ENCODE measurements at regions not wholly inside any gene's neighbourhood (a gene's known extent, or its start where the extent isn't known, plus 50 kb on each side); places are given as distances from the start of the nearest gene placed in this dataset.

- Histone ChIP-seq H3K9me2 (ENCODE audit: insufficient read depth) (no peaks in the 10 kb centered on the region), H2AFZ (peak overlapping the region; percentile 12; the same call in 1 of the 2 replicates), H3K4me3 (no peak overlapping the region), H3K4me1 (ENCODE audit: insufficient read depth) (peaks cover 6% of the 10 kb centered on the region; the same call in 1 of the 2 replicates), H3F3A (replicated peaks; ENCODE audit: low read depth) (no peaks in the 10 kb centered on the region), H3K79me2 (replicated peaks; ENCODE audit: insufficient read depth) (no peaks in the 10 kb centered on the region), H4K20me1 (replicated peaks; ENCODE audit: insufficient read depth) (no peaks in the 10 kb centered on the region), H3K4me2 (no peak overlapping the region), H3K27ac (ENCODE audit: low read depth) (no peak overlapping the region), H3K27me3 (ENCODE audit: insufficient read depth) (no peaks in the 10 kb centered on the region), H3K36me3 (ENCODE audit: insufficient read depth) (no peaks in the 10 kb centered on the region)
- Mint-ChIP-seq H3K27me3 (ENCODE audit: insufficient read depth, low read depth, poor library complexity) (no peaks in the 10 kb centered on the region), H3K4me1 (peaks cover 8% of the 10 kb centered on the region; the same call in 2 of the 3 replicates), H3K4me3 (no peak overlapping the region), H3K36me3 (ENCODE audit: low read depth) (no peaks in the 10 kb centered on the region), H3K9me3 (no peaks in the 10 kb centered on the region), H3K27ac (no peak overlapping the region)
- ATAC-seq (no peak), DNase-seq (ENCODE audit: low spot score) (no peak)
- TF ChIP-seq JUNB (IDR thresholded peaks at IDR 0.05; ENCODE audit: unreplicated experiment), result no peak
- TF ChIP-seq, protein P1, sequence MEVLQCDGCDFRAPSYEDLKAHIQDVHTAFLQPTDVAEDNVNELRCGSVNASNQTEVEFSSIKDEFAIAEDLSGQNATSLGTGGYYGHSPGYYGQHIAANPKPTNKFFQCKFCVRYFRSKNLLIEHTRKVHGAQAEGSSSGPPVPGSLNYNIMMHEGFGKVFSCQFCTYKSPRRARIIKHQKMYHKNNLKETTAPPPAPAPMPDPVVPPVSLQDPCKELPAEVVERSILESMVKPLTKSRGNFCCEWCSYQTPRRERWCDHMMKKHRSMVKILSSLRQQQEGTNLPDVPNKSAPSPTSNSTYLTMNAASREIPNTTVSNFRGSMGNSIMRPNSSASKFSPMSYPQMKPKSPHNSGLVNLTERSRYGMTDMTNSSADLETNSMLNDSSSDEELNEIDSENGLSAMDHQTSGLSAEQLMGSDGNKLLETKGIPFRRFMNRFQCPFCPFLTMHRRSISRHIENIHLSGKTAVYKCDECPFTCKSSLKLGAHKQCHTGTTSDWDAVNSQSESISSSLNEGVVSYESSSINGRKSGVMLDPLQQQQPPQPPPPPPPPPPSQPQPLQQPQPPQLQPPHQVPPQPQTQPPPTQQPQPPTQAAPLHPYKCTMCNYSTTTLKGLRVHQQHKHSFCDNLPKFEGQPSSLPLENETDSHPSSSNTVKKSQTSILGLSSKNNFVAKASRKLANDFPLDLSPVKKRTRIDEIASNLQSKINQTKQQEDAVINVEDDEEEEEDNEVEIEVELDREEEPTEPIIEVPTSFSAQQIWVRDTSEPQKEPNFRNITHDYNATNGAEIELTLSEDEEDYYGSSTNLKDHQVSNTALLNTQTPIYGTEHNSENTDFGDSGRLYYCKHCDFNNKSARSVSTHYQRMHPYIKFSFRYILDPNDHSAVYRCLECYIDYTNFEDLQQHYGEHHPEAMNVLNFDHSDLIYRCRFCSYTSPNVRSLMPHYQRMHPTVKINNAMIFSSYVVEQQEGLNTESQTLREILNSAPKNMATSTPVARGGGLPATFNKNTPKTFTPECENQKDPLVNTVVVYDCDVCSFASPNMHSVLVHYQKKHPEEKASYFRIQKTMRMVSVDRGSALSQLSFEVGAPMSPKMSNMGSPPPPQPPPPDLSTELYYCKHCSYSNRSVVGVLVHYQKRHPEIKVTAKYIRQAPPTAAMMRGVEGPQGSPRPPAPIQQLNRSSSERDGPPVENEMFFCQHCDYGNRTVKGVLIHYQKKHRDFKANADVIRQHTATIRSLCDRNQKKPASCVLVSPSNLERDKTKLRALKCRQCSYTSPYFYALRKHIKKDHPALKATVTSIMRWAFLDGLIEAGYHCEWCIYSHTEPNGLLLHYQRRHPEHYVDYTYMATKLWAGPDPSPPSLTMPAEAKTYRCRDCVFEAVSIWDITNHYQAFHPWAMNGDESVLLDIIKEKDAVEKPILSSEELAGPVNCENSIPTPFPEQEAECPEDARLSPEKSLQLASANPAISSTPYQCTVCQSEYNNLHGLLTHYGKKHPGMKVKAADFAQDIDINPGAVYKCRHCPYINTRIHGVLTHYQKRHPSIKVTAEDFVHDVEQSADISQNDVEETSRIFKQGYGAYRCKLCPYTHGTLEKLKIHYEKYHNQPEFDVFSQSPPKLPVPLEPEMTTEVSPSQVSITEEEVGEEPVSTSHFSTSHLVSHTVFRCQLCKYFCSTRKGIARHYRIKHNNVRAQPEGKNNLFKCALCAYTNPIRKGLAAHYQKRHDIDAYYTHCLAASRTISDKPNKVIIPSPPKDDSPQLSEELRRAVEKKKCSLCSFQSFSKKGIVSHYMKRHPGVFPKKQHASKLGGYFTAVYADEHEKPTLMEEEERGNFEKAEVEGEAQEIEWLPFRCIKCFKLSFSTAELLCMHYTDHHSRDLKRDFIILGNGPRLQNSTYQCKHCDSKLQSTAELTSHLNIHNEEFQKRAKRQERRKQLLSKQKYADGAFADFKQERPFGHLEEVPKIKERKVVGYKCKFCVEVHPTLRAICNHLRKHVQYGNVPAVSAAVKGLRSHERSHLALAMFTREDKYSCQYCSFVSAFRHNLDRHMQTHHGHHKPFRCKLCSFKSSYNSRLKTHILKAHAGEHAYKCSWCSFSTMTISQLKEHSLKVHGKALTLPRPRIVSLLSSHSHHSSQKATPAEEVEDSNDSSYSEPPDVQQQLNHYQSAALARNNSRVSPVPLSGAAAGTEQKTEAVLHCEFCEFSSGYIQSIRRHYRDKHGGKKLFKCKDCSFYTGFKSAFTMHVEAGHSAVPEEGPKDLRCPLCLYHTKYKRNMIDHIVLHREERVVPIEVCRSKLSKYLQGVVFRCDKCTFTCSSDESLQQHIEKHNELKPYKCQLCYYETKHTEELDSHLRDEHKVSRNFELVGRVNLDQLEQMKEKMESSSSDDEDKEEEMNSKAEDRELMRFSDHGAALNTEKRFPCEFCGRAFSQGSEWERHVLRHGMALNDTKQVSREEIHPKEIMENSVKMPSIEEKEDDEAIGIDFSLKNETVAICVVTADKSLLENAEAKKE (CRISPR knock-in tag; IDR thresholded peaks at IDR 0.05), result no peak
- TF ChIP-seq CREB1 (CRISPR knock-in tag; IDR thresholded peaks at IDR 0.05; ENCODE audit: low read depth), result no peak
- no peak for TF ChIP-seq ZNF114 (CRISPR knock-in tag; IDR thresholded peaks at IDR 0.05)
- TF ChIP-seq EZH2phosphoT487 (IDR thresholded peaks at IDR 0.05; ENCODE audit: unreplicated experiment), result no peak
- no peak for TF ChIP-seq REST (IDR thresholded peaks at IDR 0.05; ENCODE audit: unreplicated experiment)
- no peak for TF ChIP-seq STAT1 (IDR thresholded peaks at IDR 0.05; ENCODE audit: unreplicated experiment)
- no peak for TF ChIP-seq NANOG (IDR thresholded peaks at IDR 0.05; ENCODE audit: borderline replicate concordance)
- TF ChIP-seq ZNF331 (CRISPR knock-in tag; IDR thresholded peaks at IDR 0.05; ENCODE audit: low read depth), result no peak
- TF ChIP-seq, protein P2, sequence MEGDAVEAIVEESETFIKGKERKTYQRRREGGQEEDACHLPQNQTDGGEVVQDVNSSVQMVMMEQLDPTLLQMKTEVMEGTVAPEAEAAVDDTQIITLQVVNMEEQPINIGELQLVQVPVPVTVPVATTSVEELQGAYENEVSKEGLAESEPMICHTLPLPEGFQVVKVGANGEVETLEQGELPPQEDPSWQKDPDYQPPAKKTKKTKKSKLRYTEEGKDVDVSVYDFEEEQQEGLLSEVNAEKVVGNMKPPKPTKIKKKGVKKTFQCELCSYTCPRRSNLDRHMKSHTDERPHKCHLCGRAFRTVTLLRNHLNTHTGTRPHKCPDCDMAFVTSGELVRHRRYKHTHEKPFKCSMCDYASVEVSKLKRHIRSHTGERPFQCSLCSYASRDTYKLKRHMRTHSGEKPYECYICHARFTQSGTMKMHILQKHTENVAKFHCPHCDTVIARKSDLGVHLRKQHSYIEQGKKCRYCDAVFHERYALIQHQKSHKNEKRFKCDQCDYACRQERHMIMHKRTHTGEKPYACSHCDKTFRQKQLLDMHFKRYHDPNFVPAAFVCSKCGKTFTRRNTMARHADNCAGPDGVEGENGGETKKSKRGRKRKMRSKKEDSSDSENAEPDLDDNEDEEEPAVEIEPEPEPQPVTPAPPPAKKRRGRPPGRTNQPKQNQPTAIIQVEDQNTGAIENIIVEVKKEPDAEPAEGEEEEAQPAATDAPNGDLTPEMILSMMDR (conservative IDR thresholded peaks at IDR 0.05; ENCODE audit: low read depth in 2 of 2), result no peak
- no peak for TF ChIP-seq POLR2AphosphoS5 (IDR thresholded peaks at IDR 0.05; ENCODE audit: low read depth)
Observed at GRCh38 chr13:84076280-84076679, 194.0 kb upstream of the SLITRK1 start.
